IPS-15b (cell line): ENCODE measurements at regions not wholly inside any gene's neighbourhood (a gene's known extent, or its start where the extent isn't known, plus 50 kb on each side); places are given as distances from the start of the nearest gene placed in this dataset.

Experiments
- H3K27me3 ChIP-seq: one replicate; pipeline ENCODE4 v1.6.1; 2013; ENCODE audit warnings: low read length; ENCODE audit not compliant: control insufficient read depth, insufficient read depth
- H3K36me3 ChIP-seq: one replicate; pipeline ENCODE4 v1.6.1; 2013; ENCODE audit warnings: low read length; ENCODE audit not compliant: control insufficient read depth, insufficient read depth
- H3K4me1 ChIP-seq: one replicate; pipeline ENCODE4 v1.6.1; 2013; ENCODE audit warnings: mild to moderate bottlenecking, low read length; ENCODE audit not compliant: control insufficient read depth, insufficient read depth
- H3K4me3 ChIP-seq: one replicate; pipeline ENCODE4 v1.5.1; 2013; ENCODE audit warnings: low read depth, low read length
- H3K9ac ChIP-seq: one replicate; pipeline ENCODE4 v1.6.1; 2013; ENCODE audit warnings: low read depth, mild to moderate bottlenecking, low read length
- H3K9me3 ChIP-seq: one replicate; pipeline ENCODE4 v1.6.1; 2013; ENCODE audit warnings: mild to moderate bottlenecking, low read length; ENCODE audit not compliant: control insufficient read depth, insufficient read depth

GRCh38 chr4:183837222-183837621, 67.9 kb upstream of the STOX2 start:
- Histone ChIP-seq H3K36me3 (no peaks in the 10 kb centered on the region), H3K27me3 (no peaks in the 10 kb centered on the region), H3K4me3 (no peak overlapping the region), H3K4me1 (no peaks in the 10 kb centered on the region), H3K9me3 (no peaks in the 10 kb centered on the region), H3K9ac (no peak overlapping the region)

GRCh38 chr4:183838987-183839712, 66.0 kb upstream of the STOX2 start:
- no peaks in the 10 kb centered on the region for H3K27me3 ChIP-seq
- no peaks in the 10 kb centered on the region for H3K4me1 ChIP-seq
- no peaks in the 10 kb centered on the region for H3K9me3 ChIP-seq
- H3K36me3 ChIP-seq: no peaks in the 10 kb centered on the region
- no peak overlapping the region for H3K4me3 ChIP-seq
- no peak overlapping the region for H3K9ac ChIP-seq

DNA sequence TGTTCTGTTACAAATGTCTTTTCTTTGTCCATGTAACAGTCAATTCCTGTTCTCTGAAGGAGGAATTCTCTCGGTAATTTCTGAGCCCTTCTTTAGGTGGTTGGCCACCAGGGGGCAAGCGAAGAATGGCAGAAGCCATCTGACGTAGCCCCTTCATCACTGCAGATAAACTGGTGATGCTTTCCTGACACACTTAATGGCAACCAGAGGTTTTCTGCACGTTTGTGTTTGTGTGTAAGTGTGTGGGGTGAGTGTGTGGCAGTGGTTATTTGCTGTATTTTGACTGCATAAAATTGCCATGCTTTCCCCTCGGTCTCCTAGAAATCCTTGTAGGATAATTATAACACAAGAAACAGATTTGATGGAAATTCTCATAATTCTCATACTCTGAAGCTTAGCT, 64.8 kb upstream of the STOX2 start:
- Histone ChIP-seq H3K36me3 (no peaks in the 10 kb centered on the region), H3K4me3 (no peak overlapping the region), H3K9me3 (no peaks in the 10 kb centered on the region), H3K4me1 (no peaks in the 10 kb centered on the region), H3K27me3 (no peaks in the 10 kb centered on the region), H3K9ac (no peak overlapping the region)

- Histone ChIP-seq H3K9me3 (no peaks in the 10 kb centered on the region), H3K4me1 (no peaks in the 10 kb centered on the region), H3K9ac (no peak overlapping the region), H3K27me3 (no peaks in the 10 kb centered on the region), H3K4me3 (no peak overlapping the region), H3K36me3 (no peaks in the 10 kb centered on the region)
Observed at GRCh38 chr4:183841001-183841400, 64.1 kb upstream of the STOX2 start.

DNA sequence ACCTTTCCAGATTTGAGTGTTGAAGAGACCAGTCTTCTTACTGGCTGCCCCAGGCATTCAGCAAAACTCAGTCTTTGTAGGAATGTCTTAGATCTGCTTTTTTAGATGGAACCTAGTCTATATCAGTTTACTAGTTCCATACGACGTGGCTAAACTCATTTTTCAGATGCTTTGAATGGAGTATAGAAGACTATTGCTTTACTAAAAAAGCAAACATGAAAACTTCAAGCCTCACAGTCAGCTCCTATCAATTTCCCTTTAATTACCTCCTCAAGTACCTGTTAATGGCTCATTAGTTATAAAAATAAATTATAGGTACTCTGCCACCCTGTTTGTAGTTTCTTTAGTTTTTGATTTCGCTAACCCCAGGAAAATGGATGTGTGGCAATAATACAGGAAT, 63.0 kb upstream of the STOX2 start:
- Histone ChIP-seq H3K4me1 (no peaks in the 10 kb centered on the region), H3K9me3 (no peaks in the 10 kb centered on the region), H3K9ac (no peak overlapping the region), H3K36me3 (no peaks in the 10 kb centered on the region), H3K27me3 (no peaks in the 10 kb centered on the region), H3K4me3 (no peak overlapping the region)

GRCh38 chr4:183843248-183843671, 61.8 kb upstream of the STOX2 start:
- H3K9ac ChIP-seq: no peak overlapping the region
- no peaks in the 10 kb centered on the region for H3K9me3 ChIP-seq
- no peaks in the 10 kb centered on the region for H3K36me3 ChIP-seq
- no peak overlapping the region for H3K4me3 ChIP-seq
- H3K4me1 ChIP-seq: no peaks in the 10 kb centered on the region
- H3K27me3 ChIP-seq: no peaks in the 10 kb centered on the region

DNA sequence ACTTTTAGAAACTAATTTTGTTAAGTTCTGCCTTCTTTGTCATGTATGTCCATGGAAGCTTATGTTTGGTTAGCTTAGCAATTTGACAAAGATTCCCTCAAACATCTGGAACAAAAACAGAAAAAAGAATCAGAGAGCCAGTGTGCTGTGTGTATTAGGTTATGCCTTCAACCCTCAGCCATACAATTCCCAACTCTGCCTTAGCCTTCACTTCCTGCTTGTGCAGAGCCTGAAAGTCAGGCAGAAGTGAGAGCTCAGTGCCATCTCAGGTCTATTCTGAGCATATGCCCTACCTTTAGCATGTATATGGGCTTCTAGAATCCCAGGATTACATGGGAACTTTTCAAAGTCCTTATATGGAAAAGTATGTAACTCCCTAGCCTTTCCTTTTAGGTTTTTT, 58.2 kb upstream of the STOX2 start:
- Histone ChIP-seq H3K27me3 (no peaks in the 10 kb centered on the region), H3K4me3 (no peak overlapping the region), H3K36me3 (no peaks in the 10 kb centered on the region), H3K9me3 (no peaks in the 10 kb centered on the region), H3K4me1 (no peaks in the 10 kb centered on the region), H3K9ac (no peak overlapping the region)

DNA sequence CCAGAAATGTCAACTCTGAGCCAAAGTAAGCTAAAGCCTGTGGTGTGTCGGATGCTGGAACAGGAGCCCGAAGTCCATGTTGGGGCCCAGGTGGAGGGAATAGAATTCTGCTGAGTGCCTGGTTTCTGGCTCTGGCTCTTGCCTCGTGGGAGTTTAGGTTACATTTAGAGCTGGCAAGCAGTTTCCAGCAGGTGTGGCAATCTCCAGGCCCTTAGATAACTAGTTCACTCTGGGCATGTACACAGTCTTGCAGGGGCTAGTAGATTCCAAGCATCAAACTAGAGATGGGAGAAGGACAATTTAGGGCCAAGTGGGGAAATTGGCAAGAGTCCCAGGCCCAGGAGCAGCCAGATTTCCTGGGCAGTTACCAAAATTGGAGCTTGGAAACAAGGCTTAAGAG, 56.3 kb upstream of the STOX2 start:
- Histone ChIP-seq H3K27me3 (no peaks in the 10 kb centered on the region), H3K9me3 (no peaks in the 10 kb centered on the region), H3K36me3 (no peaks in the 10 kb centered on the region), H3K9ac (no peak overlapping the region), H3K4me3 (no peak overlapping the region), H3K4me1 (no peaks in the 10 kb centered on the region)

- H3K4me1 ChIP-seq: no peaks in the 10 kb centered on the region
- no peaks in the 10 kb centered on the region for H3K36me3 ChIP-seq
- no peaks in the 10 kb centered on the region for H3K9me3 ChIP-seq
- no peak overlapping the region for H3K4me3 ChIP-seq
- peaks cover 9% of the 10 kb centered on the region for H3K27me3 ChIP-seq
- no peak overlapping the region for H3K9ac ChIP-seq
Observed at GRCh38 chr4:183852910-183853547, 52.1 kb upstream of the STOX2 start.

DNA sequence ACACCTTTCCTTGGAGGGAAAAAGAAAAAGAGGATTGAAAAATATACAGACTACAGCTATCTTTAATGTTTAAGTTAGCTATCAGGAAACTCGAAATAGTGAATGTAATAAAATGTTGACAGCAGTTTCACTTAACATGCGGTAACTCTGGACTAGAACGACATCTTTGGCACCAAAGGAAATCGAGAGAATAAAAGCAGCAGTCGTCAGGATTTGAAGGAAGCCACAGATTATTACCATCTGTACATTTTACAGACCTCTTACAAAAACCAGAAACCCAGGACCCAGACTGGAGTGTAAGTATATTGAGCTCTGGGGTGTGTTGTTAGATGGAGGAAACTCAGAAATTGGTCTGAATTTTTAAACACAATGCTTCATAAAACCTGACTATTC, 51.6 kb upstream of the STOX2 start:
- Histone ChIP-seq H3K36me3 (no peaks in the 10 kb centered on the region), H3K27me3 (peaks cover 9% of the 10 kb centered on the region), H3K4me3 (no peak overlapping the region), H3K9me3 (no peaks in the 10 kb centered on the region), H3K4me1 (peaks cover 3% of the 10 kb centered on the region), H3K9ac (no peak overlapping the region)
